HG03439 (cell line): ENCODE measurements at regions not wholly inside any gene's neighbourhood (a gene's known extent, or its start where the extent isn't known, plus 50 kb on each side); places are given as distances from the start of the nearest gene placed in this dataset.
"Not testable (repeated sequence)": the region's sequence is repeated elsewhere in the genome, so short reads cannot be mapped to it uniquely, and the experiment has no call there.

ENCODE experiments used
- ATAC-seq: cut with Tn5 transposase; IDR thresholded peaks from one replicate; pipeline ENCODE4 v1.9.1; 2021; ENCODE audit warnings: mild to moderate bottlenecking, moderate library complexity; ENCODE audit not compliant: unreplicated experiment

DNA sequence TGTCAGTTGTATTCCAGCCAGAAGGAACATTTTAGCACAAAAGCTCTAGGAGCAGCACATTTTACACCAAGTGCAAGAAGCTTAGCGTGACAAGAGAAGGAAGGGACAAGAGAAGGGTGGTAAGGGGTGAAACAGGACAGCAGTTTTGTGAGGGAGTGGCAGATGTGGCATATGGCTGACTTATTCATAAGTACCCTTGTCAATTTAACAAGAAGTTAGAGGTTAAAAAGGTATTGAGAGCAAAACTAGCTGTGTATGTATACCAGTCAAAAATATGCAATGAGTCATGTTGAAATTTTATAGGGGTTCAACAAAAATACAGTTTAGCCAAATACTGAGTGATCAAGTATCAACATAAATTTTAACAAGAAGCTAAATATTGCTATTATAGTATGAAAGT, 561.5 kb upstream of the POT1 start:
- ATAC-seq, result no peak

DNA sequence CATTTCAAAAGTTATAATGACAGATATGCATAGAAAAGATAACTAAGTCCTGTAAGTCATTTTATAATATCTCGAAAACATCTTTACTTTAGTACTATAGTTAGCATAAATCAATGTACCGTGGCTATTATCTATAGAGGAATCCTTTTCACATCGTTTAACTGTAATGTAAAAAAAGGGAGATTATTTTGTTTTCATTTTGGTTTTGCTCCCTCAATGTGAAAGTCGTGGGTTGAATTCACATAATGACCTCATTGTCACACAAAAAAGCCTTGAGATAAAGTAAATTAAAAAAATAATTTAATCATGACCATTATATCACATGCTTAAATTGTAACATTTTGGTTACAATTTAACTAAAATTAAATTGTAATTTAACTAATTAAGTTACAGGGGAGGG, 560.5 kb upstream of the POT1 start:
- ATAC-seq, result no peak

GRCh38 chr7:125485223-125485622, 555.6 kb upstream of the POT1 start:
- ATAC-seq, result no peak

DNA sequence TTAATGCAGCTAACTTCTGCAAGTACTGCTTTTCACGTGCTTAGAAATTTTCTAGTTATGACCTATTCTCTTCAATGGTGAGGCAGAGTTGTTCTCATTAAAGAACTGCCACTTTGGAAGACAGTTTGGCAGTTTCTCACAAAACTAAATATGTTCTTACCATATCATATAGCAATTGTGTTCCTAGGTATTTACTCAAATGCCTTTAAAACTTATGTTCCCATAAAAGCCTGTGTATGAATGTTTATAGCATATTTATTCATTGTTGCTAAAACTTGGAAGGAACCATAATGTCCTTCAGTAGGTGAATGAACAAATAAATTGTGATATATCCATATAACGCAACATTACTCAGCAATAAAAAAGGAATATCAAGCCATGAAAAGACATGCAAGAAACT, 555.1 kb upstream of the POT1 start:
- ATAC-seq, result no peak

GRCh38 chr7:125481323-125481722, 551.7 kb upstream of the POT1 start:
- no peak for ATAC-seq

DNA sequence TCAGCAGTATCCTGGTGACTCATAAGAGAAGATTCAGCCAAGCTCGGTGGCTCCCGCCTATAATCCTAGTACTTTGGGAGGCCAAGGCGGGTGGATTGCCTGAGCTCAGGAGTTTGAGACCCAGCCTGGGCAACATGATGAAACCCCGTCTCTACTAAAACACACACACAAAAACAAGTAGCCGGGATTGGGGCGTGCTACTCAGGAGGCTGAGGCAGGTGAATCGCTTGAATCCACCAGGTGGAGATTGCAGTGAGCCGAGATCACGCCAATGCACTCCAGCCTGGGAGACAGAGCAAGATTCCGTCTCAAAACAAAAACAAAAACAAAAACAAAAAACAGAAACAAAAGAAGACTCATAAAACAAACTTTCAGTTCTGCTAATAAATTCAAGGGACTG, 551.1 kb upstream of the POT1 start:
- no peak for ATAC-seq

DNA sequence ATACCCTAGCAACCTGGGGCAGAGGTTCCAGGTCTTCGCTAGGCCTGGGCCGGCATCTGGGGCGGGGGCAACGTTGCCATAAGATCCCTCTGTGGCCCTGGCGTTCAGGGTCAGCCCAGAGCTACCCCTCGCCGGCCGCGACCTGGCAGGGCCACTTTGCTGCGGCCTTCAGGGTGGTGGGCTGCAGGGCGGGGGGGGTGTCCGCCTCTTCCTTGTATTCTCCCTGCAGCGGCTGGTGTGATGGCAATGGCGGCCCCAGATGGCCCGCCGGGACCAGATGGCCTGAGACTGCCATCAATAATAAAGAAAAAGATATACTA, 539.2 kb upstream of the POT1 start:
- no peak for ATAC-seq

GRCh38 chr7:125467996-125468854, 538.6 kb upstream of the POT1 start:
- ATAC-seq, result no peak

GRCh38 chr7:125465527-125465926, 535.9 kb upstream of the POT1 start:
- no peak for ATAC-seq

- ATAC-seq, result no peak
Observed at GRCh38 chr7:125462615-125463014, 533.0 kb upstream of the POT1 start.

GRCh38 chr7:125459038-125459437, 529.4 kb upstream of the POT1 start:
- no peak for ATAC-seq

DNA sequence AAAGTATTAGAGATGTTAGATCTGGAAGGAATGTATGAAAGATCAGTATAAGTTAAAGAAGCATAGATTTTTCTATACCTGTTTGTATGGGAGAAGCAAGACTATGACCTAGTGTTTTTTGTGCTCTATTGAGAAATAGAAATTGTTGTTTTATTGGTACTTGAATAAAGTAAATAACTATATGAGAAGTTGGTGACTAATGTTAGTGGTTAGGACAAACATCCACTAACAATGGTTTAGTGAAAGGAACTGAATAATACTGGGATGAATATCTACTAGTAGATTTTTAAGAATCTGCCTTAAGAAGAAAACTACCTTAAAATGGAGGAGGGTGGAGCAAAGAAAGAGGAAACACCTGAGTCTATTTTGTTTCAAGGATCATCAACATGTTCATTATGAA, 521.1 kb upstream of the POT1 start:
- ATAC-seq, result no peak

DNA sequence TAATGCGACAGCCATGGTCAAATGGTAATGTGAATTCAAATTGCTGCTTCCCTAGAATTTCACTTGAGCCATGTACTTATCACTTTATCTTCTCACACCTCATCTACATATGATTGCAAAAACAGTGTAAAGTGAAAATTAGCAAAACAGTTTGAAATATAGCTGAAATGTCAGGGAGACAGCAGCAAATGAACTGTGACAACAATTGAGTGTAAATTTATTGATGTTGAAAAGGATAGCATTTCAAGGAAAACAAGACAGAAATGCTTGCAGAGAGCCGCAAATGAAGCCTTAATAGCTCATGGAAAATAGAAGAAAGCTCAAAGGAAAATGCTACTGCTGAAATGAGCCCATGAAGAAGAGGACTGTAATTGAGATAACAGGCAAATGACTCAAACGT, 516.2 kb upstream of the POT1 start:
- ATAC-seq, result no peak

DNA sequence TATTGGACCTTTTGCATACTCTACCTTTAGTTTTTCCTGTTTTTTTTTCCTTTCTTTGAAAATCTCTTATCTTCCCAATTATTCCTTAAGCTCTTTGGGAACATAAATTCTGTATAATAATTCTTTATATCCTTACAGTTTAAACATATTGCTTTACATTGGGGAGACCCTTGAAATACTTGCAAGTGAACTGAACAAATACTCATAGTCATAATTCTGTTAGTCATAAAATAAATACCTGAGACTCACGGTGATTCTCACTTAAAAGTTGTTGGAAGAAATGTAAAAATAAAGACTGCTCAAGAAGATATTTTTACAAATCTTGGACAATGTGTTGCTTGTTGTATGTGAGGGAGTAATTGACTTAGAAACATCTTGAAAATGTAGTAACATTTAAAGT, 515.2 kb upstream of the POT1 start:
- no peak for ATAC-seq

DNA sequence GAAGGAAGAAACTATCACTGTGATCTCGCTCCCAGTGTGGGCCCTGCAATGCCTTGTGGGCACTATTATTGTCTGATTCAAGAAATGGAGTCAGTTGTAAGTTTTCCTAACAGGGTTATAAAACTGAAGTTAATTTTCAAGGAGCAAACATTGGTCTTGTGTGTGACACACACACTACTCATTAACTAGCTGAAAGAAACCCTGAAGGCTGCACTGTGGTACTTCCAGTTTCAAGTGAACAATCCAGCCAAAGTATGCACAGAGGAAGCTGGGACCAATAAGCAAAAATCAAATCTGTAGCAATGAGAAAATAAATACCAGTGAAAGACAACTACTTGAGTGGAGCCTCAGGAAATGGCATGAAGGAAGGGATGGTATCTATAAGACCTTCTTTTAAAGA, 506.6 kb upstream of the POT1 start:
- ATAC-seq, result no peak

DNA sequence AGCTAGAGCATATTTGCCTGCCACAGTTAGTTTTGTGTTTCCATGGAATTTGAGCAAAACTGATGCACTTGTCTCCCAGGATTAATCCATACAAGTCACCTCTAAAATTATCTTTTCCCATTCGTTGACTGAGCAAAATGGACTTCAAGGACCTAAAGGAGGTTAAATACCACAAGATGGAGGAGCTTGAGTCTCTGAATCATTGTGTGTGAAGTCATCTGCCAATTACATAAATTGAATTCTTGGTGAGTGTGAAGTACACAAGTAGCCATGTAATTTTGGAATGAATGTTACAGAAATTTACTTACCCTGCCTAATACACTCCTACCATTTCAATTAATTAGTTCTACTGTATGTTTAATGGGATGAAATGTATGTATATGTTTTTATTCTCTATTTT, 501.7 kb upstream of the POT1 start:
- no peak for ATAC-seq

- ATAC-seq, result no peak
Observed at GRCh38 chr7:125430013-125430412, 500.4 kb upstream of the POT1 start.

GRCh38 chr7:125427676-125428075, 498.1 kb upstream of the POT1 start:
- ATAC-seq, result no peak

DNA sequence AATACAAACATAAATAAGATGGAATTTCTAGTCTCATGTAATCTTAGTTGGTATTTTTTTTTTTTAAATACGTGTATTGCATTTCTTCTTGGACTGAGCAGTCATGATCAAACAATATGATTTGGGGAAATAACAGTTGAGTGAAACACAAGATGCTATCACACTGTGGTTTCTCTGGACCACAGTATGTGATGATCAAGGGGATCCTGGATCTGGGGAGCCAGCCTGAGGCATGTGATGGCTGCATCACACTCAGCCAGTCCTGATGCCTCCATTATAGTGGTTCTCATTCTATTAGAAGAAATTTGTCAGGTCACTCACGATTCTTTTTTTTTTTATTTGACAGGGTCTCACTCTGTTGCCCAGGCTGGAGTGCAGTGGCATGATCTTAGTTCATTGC, 495.9 kb upstream of the POT1 start:
- ATAC-seq, result no peak

- ATAC-seq, result no peak
Observed at GRCh38 chr7:125424721-125425120, 495.1 kb upstream of the POT1 start.

DNA sequence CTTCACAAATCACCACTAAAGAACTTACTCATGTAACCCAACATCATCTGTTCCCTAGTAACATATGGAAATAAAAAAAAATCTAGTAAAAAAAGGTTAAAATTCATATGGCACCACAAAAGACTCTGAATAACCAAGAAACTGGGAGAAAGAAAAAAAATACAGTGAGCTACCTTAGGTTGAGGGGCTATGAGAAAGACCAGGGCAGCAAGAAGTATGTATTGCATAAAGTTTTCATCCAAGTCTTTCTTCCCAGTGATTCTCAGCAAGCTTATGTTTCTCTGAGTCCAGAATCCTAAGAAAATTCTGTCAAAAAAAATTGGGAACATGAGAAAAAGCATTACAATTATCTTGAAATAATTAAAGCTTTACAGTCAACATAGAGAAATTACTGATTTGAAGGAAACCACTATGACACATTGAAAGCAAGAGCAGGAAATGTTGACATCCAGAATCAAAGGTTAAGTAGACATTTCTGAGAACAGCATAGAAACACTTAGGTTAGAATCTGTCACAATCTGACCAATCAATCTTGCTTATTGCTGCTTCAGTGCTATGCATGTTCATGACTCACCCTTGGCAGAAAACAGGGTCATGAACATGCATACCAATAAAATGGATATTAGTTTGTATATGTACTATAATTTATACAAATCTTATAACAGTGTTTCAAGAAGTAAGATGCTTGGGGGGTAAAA, 494.0 kb upstream of the POT1 start:
- ATAC-seq, result no peak

GRCh38 chr7:125421407-125421806, 491.8 kb upstream of the POT1 start:
- not testable (repeated sequence) for ATAC-seq
